AG08396 (cell line): ENCODE measurements at regions not wholly inside any gene's neighbourhood (a gene's known extent, or its start where the extent isn't known, plus 50 kb on each side); places are given as distances from the start of the nearest gene placed in this dataset.

ENCODE experiments used
- DNase-seq: peaks from one replicate; pipeline ENCODE4 v3.0.0; 2012; ENCODE audit warnings: low spot score, mixed read lengths

GRCh38 chr2:58954880-58955385, 713.8 kb upstream of the FANCL start:
- no peak for DNase-seq

DNA sequence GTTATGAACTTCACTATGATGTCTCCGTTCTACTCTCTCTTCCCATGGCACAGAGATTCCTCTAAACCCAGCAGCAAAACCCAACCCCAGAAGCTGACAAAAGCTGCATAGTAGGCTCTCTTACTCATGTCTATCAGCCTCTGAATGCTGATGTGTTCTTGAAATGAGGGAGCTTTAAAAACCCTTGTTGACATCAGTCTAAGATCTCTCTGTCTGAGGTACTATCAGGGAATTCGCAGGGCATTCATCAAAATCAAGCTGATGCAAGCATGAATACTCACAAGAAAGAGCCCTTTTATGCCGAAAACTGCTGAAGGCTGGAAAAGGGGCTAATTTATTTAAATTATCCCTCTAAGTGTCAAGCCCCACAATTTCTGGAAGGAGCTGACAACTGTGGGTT, 710.6 kb upstream of the FANCL start:
- DNase-seq, result no peak

- no peak for DNase-seq
These were observed 709.8 kb upstream of the FANCL start for GRCh38 chr2:58950795-58951462.

GRCh38 chr2:58939388-58939787, 698.3 kb upstream of the FANCL start:
- peak; percentile 21 for DNase-seq

GRCh38 chr2:58938988-58939387, 697.9 kb upstream of the FANCL start:
- DNase-seq, result no peak

- no peak for DNase-seq
These were observed 691.7 kb upstream of the FANCL start for GRCh38 chr2:58932801-58933200.

- DNase-seq, result no peak
These were observed 689.4 kb upstream of the FANCL start for GRCh38 chr2:58930537-58930936.

DNA sequence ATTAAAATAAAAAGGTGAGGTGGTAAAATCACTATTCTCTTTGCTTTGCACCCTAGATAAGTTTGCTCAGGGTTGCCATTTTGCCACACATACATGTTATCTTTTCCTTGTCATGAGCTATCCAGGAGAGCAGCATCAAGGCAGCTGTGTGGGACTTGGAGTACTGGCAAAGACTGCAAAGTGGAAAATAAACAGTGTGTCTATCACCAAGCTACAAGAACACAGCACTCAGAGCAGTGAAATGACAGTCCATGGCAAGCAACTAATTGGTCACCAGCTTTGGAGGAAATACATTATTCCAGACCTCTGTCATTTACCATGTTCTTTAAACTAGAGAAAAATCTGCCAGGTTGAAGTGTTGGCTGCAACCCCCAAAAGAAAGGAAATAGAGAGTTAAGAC, 687.8 kb upstream of the FANCL start:
- no peak for DNase-seq

DNA sequence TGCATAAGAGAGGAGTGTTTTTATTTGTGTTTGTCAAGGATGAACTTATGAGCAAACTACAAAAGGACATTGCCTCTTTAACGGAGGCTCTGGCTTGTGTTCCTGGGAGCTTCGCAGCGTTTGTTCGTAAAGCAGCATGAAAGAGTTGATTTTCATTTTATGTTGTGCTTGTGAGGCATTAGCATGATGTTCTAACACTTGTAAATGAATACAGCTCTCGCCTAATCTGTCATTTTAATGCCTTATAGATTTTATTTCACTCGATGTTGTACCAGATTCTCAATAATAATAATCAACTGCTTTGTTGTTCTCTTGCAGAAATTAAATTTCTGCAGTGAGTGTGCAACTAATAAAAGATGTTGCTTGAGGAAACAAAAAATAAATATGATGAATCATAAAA, 687.3 kb upstream of the FANCL start:
- no peak for DNase-seq

- DNase-seq, result no peak
These were observed 685.0 kb upstream of the FANCL start for GRCh38 chr2:58926112-58926511.

DNA sequence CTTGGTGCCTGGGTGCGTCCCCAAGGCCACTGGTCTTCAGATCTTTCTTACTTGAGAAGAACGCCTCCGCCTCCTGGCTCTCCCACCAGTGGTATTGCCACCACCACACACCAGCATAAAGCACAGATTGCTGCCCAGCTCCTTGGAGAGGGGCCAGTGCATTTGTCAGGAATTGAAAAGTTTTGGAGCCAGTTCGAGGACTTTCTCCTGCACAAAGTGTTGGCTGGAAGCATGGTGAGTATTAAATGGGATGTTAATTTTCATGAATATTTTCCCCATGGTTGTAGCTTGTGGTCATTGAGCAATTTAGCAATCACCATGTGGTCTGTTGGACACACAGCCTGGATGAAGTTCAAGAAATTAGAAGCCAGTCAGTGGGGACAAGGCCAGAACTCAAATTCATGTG, 684.6 kb upstream of the FANCL start:
- DNase-seq, result peak; percentile 12

- peak; percentile 31 for DNase-seq
These were observed 682.7 kb upstream of the FANCL start for GRCh38 chr2:58923869-58924268.

DNA sequence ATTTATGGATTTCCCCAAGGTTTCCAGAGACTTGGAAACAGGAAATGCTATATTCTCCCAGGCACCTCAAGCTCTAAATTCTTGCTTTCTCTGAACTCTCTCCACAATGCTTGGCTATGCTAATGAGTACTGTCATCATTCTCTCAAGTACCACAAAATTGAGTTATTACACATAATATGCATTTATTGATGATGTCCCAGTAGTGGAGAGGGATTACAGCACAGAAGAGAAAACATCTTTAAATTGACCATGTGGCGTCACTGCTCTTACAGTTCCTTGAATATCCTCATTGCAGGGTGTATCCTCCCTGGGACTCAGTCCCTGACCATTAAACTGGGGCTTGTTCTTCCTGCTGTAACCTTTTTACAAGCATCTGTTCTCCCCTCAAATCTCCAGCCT, 681.1 kb upstream of the FANCL start:
- DNase-seq, result no peak

DNA sequence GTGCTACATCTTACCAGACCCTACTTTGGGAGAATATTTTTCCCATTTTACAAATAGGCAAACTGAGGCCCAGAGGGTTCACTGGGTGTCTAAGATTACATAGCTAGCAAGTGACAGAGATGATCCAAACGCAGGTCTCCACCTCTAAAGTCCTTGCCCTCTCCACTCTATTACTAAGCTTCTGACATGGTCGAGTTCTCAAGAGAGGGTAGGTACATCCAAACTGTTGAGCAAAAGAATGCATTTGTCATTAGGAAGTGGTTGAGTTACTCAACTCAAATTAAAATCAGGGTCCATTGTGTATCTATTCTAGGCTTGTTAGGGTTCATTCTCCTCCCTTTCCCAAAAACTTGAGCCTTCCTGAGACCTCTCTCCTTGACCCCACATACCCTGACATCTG, 680.6 kb upstream of the FANCL start:
- no peak for DNase-seq

GRCh38 chr2:58920001-58920400, 678.9 kb upstream of the FANCL start:
- DNase-seq, result no peak

GRCh38 chr2:58919316-58919715, 678.2 kb upstream of the FANCL start:
- DNase-seq, result no peak

DNA sequence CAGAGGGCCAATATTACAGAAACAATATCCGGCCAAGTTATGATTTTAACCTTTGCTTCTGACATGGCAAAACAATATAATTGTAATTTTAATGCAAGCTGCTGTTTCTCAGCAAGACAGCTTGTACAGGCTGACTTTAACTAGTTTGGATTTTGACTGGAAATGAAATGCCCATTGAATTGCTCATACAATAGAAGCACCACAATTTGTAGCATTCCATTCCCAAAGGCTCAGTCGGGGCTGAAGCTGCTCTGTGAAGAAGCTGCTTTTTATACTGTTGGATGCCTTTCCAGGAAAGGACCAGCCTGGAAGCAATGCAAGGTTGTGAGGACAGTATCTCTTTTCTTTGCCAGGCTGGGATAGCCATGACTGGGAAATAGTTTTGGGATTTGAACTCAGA, 677.0 kb upstream of the FANCL start:
- DNase-seq, result peak; percentile 12

- no peak for DNase-seq
These were observed 676.5 kb upstream of the FANCL start for GRCh38 chr2:58917596-58917995.

DNA sequence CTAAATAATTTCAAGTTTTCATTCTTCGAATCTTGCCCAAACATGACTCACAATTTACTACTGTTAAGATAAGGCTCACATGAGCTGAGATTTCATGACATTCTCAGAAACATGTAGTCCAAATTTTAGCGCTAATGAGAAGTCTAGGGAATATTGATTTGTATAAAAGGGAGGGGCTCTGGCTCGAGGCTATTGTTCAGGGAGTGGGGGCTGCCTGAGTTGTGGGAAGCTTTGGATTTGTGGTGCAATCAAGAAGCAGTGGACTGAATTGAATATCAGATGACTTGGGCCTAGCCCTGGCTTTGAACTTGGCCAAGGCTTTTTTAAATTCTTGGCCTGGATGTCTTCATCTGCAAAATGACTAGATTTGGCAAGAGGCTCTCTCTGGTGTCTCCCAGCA, 674.9 kb upstream of the FANCL start:
- DNase-seq, result no peak

DNA sequence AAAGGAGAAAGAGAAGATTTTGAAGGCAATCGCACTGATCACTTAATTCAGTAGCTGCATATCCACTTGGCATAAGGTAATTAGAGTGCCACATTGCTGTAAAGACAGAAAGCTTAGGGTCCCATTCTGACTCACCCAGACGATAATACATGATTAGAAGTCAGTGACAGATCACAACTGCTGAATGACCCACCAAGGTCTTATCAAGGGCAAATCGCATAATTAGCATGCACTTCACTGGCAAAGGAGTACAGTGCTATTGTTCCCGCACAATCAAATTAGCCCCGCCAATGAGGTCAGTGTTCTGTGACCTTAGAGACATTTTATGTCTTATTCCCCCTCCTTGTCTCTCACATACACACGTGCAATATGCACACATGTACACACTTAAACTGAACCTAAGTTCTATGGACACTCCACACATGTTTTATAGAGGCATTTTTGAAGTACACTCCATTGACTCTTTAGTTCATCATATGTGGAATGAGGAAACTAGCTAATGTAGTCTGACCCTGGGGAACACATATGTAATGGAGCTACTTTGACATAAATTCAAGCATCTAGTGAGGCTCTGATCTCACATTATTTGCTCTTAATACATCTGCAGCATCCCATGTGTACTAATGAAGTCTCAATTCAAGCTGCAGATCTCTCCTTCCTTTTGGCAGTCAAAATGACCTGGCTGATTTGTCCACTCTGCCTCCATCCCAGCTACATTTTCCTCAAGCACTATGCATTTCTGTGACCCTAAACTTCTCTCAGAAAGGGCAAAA, 673.8 kb upstream of the FANCL start:
- no peak for DNase-seq

DNA sequence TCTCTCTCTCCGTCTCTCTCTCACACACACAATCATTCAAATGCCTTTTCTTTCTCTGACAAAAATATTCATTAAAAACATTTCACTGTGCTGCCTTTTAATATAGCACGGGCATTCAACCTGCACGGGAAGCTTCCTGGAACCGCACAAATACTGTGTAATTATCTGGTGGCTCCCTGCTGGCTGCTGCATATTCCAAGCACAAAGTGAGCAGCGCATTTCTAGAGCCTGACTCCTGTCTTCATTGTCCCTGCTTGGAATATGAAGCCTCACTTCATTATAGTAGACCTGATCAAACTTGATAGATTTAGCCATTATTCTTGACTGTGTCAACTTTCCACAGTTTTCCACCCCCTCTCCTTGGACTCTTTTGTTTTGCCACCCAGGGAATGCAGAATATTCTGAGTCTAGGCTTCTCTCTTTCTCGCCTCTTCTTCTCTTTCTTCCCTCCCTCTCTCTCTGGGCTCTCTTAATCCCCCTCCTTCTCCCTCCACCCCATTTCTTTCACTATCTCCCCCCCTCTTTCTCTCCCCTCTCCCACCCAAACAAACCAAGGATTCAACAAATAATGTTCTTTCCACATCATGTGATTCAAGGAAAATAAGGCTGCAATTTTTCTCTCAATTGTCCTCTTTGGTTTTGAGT, 672.1 kb upstream of the FANCL start:
- DNase-seq, result no peak

DNA sequence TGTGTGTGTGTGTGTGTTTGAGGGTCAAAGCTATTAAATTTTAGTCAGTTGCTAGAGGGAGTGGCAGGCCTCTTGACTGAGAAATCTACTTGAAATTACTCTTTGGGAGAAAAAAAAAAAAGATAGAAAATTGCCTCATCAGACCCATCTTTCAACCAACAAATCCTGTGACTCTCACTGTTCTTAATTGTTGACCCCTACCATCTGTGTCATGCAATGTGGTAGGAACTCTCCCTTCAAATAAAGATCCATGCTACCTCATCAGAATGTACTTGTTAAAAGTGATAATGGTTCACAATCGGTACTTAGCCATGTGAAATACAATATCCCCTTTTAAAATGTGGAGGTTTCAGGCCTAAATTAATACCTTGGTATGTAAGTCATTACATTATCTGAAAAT, 670.8 kb upstream of the FANCL start:
- no peak for DNase-seq

- no peak for DNase-seq
These were observed 667.5 kb upstream of the FANCL start for GRCh38 chr2:58908501-58909154.
